ENCODE measurements at regions not wholly inside any gene's neighbourhood (a gene's known extent, or its start where the extent isn't known, plus 50 kb on each side); places are given as distances from the start of the nearest gene placed in this dataset.
"Not testable (repeated sequence)": the region's sequence is repeated elsewhere in the genome, so short reads cannot be mapped to it uniquely, and the experiment has no call there.

DNA sequence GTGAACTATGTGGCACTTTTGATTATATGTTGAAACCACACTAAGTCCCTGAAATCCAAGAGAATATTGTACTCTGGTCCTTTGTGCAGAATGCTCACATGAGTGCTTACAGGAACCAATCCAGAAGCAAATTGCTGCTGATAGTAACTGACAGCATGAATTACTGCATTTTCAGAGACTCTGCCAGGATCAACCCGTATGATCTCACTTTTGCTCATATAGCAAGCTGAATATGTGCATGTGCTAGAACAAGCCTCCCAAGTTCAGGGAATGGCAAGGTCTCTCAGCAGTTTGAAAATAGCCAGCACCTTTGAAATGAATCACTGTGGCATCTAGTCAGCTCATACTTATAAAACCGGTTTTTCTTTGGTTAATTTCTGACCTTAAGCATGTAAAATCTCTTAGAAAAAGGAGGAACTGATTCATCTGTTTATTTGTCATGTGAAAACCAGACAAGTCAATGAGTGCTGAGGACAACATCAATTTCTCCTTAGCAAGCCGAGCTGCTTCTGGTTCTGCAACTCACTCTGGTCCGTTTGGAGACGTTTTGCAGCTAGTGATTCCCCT is 215.7 kb upstream of the ELL2 start:
- DNase-seq (ENCODE audit: low spot score in 2 of 2): peak in 1 of 2 donors; percentile 39
- no peak for TF ChIP-seq POLR2A (IDR thresholded peaks at IDR 0.05)
- intact Hi-C loops (cut with DNase I; ENCODE audit: low total_unique reads): no loop called here
- 16 to 22% methylated on average over 5 of the region's 5 CpGs for WGBS, 2 donors
- H3K4me3 ChIP-seq (ENCODE audit: low read depth, poor library complexity, severe bottlenecking): no peak overlapping the region

DNA sequence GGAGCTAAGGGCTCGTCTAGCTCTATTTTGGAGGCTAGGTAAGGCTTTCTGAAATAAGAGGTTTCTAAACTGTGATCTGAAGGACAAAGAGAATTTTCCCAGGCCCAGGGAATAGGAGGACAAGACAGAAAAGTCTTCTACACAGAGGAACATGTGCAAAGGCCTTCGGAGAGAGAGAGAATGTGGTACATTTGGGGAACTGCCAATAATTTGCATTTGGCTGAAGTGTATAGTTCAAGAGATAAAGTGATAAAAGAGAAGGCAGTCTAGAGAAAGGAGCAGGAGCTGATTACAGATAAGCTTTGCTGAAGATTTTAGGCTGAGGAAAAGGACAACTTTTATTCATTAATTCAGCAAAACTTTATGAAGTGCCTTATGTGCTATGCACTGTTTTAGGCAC is 214.4 kb upstream of the ELL2 start:
- TF ChIP-seq, protein P1, sequence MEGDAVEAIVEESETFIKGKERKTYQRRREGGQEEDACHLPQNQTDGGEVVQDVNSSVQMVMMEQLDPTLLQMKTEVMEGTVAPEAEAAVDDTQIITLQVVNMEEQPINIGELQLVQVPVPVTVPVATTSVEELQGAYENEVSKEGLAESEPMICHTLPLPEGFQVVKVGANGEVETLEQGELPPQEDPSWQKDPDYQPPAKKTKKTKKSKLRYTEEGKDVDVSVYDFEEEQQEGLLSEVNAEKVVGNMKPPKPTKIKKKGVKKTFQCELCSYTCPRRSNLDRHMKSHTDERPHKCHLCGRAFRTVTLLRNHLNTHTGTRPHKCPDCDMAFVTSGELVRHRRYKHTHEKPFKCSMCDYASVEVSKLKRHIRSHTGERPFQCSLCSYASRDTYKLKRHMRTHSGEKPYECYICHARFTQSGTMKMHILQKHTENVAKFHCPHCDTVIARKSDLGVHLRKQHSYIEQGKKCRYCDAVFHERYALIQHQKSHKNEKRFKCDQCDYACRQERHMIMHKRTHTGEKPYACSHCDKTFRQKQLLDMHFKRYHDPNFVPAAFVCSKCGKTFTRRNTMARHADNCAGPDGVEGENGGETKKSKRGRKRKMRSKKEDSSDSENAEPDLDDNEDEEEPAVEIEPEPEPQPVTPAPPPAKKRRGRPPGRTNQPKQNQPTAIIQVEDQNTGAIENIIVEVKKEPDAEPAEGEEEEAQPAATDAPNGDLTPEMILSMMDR (IDR thresholded peaks at IDR 0.05): no peak
- no peak for TF ChIP-seq POLR2A (IDR thresholded peaks at IDR 0.05)
- intact Hi-C loops (cut with DNase I; ENCODE audit: low total_unique reads): no loop called here
- no peak for DNase-seq (ENCODE audit: low spot score in 2 of 2)
- 45 to 51% methylated on average over 2 of the region's 2 CpGs for WGBS, 2 donors
- no peak overlapping the region for H3K4me3 ChIP-seq (ENCODE audit: low read depth, poor library complexity, severe bottlenecking)

DNA sequence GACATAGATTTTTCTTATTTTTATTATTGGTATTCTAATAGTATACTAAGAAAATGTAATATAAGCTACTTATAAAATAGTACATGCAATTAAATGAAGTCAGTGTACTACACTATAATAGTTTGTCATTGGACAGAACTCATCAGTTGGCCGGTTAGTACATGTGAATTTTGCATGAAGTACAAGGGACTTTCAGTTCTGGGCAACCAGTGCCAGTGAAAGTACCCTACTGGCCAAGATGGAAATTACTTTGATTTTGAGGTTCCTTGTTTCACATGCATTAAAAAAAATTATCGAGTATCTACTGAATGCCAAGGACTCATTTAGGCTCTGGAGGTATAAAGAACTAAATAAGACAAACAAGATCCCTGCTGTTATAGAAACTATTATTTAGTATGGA is 213.4 kb upstream of the ELL2 start:
- TF ChIP-seq, protein P1 (IDR thresholded peaks at IDR 0.05): no peak
- no peak for TF ChIP-seq POLR2A (IDR thresholded peaks at IDR 0.05)
- DNase-seq (ENCODE audit: low spot score in 2 of 2): no peak
- no peak overlapping the region for H3K4me3 ChIP-seq (ENCODE audit: low read depth, poor library complexity, severe bottlenecking)
- intact Hi-C loops (cut with DNase I; ENCODE audit: low total_unique reads): no loop called here
- 65 to 69% methylated on average over 2 of the region's 2 CpGs for WGBS, 2 donors

DNA sequence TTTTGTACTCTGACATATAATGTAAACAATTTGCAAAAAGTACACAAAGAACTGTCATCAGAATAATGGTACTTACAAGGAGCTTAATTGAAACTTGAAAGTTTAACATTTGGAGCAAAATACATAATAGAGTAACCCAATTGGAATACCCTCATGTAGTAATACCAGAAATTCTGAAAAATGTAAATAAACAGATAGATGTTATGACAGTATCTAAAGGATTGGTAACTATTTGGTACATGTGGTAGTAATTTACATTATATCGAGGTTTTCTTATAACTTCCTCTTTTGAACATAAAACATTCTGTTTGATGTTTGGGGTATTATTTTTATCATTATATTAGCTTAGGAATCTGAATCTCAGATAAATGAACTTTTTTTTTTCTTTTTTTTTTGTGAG is 211.7 kb upstream of the ELL2 start:
- intact Hi-C loops (cut with DNase I; ENCODE audit: low total_unique reads): no loop called here
- TF ChIP-seq, protein P1 (IDR thresholded peaks at IDR 0.05): no peak
- no peak for TF ChIP-seq POLR2A (IDR thresholded peaks at IDR 0.05)
- WGBS, 2 donors: 65 to 76% methylated on average over 1 of the region's 1 CpG
- H3K4me3 ChIP-seq (ENCODE audit: low read depth, poor library complexity, severe bottlenecking): no peak overlapping the region
- no peak for DNase-seq (ENCODE audit: low spot score in 2 of 2)

DNA sequence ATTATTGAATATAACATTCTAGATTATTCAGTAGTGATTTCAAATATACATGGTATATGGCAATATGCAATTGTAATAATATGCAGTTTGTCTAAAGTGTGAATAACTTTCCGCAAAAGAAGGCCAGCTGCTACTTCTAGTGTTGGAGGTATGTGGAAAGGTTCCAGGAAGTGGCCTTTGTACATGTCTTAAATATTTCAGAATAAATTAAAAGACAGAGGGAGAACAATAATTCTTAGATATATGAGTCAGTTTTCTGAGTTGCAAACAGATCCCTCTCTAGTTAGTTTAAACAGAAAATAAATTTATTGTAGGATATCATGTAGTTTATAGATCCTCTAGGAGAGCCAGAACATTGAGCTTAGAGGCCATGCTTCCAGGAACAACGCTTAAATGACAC is 210.8 kb upstream of the ELL2 start:
- no peak for DNase-seq (ENCODE audit: low spot score in 2 of 2)
- no peak for TF ChIP-seq POLR2A (IDR thresholded peaks at IDR 0.05)
- TF ChIP-seq, protein P1 (IDR thresholded peaks at IDR 0.05): no peak
- intact Hi-C loops (cut with DNase I; ENCODE audit: low total_unique reads): no loop called here
- no peak overlapping the region for H3K4me3 ChIP-seq (ENCODE audit: low read depth, poor library complexity, severe bottlenecking)
- WGBS, 2 donors: 90 to 94% methylated on average over 2 of the region's 2 CpGs

DNA sequence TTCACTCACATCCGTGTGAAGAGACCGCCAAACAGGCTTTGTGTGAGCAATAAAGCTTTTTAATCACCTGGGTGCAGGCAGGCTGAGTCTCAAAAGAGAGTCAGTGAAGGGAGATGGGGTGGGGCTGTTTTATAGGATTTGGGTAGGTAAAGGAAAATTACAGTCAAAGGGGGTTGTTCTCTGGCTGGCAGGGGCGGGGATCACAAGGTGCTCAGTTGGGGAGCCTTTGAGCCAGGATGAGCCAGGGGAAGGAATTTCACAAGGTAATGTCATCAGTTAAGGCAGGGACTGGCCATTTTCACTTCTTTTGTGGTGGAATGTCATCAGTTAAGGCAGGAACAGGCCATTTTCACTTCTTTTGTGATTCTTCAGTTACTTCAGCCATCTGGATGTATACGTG is 210.3 kb upstream of the ELL2 start:
- 87 to 93% methylated on average over 4 of the region's 4 CpGs for WGBS, 2 donors
- H3K4me3 ChIP-seq (ENCODE audit: low read depth, poor library complexity, severe bottlenecking); DNase-seq (ENCODE audit: low spot score in 2 of 2); intact Hi-C loops (cut with DNase I; ENCODE audit: low total_unique reads): not testable (repeated sequence)

DNA sequence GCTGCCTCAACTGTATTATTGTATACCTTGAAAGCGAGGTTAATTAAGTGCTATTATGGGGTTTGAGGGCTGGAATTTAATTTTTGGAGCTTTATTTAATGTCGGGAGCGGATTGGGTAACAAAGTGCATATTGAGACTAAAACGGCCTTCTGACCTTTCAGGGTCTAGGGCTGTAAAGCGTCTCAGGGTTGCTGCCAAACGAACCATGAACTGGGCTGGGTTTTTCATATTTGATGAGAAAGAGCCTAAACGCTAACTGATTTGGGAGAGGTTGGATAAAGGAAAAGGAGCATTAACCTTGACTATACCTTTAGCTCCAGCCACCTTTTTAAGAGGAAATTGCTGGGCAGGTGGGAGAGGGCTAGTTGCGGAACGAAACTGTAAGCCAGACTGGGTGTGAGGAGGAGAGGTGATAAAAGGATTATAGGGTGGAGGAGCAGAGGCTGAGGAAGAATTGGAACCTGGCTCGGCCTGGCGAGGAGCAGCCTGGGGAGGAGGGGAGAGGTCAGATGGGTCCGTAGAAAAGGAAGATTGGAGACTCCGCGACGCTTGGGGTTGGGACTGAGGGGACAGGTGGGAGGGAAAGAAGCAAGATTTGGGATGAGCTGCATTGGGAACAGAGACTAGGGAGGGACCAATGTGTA is 209.0 kb upstream of the ELL2 start:
- H3K4me3 ChIP-seq (ENCODE audit: low read depth, poor library complexity, severe bottlenecking); DNase-seq (ENCODE audit: low spot score in 2 of 2); intact Hi-C loops (cut with DNase I; ENCODE audit: low total_unique reads): not testable (repeated sequence)
- whole genome bisulfite sequencing, 2 donors: 93 to 95% methylated on average over 15 of the region's 15 CpGs

DNA sequence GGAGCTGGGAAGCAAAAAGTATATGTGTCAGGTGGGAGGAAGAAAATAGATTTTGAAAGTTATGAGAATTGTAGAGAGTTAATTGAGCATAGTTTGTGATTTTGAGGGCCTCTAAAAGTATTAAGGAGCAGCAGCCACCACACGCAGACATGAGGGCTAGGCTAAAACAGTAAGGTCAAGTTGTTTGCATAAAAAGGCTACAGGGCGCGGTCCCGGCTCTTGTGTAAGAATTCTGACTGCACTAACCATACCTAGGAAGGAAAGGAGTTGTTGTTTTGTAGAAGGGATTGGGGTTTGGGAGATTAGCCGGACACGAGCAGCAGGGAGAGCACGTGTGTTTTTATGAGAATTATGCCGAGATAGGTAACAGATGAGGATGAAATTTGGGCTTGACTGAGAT is 207.2 kb upstream of the ELL2 start:
- WGBS, 2 donors: 89 to 91% methylated on average over 8 of the region's 8 CpGs
- H3K4me3 ChIP-seq (ENCODE audit: low read depth, poor library complexity, severe bottlenecking); DNase-seq (ENCODE audit: low spot score in 2 of 2); intact Hi-C loops (cut with DNase I; ENCODE audit: low total_unique reads): not testable (repeated sequence)

All from lower leg skin (tissue), 4 donors.